ENCODE measurements at regions not wholly inside any gene's neighbourhood (a gene's known extent, or its start where the extent isn't known, plus 50 kb on each side); places are given as distances from the start of the nearest gene placed in this dataset.

- no peak for TF ChIP-seq POLR2A (IDR thresholded peaks at IDR 0.05)
- TF ChIP-seq, protein P1, sequence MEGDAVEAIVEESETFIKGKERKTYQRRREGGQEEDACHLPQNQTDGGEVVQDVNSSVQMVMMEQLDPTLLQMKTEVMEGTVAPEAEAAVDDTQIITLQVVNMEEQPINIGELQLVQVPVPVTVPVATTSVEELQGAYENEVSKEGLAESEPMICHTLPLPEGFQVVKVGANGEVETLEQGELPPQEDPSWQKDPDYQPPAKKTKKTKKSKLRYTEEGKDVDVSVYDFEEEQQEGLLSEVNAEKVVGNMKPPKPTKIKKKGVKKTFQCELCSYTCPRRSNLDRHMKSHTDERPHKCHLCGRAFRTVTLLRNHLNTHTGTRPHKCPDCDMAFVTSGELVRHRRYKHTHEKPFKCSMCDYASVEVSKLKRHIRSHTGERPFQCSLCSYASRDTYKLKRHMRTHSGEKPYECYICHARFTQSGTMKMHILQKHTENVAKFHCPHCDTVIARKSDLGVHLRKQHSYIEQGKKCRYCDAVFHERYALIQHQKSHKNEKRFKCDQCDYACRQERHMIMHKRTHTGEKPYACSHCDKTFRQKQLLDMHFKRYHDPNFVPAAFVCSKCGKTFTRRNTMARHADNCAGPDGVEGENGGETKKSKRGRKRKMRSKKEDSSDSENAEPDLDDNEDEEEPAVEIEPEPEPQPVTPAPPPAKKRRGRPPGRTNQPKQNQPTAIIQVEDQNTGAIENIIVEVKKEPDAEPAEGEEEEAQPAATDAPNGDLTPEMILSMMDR (IDR thresholded peaks at IDR 0.05), result no peak
Measured at GRCh38 chr6:14799928-14800327, 445.9 kb upstream of the JARID2 start.
